T-cell (primary cell): ENCODE measurements at regions not wholly inside any gene's neighbourhood (a gene's known extent, or its start where the extent isn't known, plus 50 kb on each side); places are given as distances from the start of the nearest gene placed in this dataset.

Experiments
- ATAC-seq, 4 experiments: fragments of 200-7000 bp in 3 of 4; fragments of 150-1000 bp in 1 of 4; cut with Tn5 transposase; replicated peaks in 1 of 4; 1 replicate in 3 of 4; 2 replicates in 1 of 4; pipeline ENCODE4 v1.10.0; 2021; ENCODE audit warnings: moderate library complexity in 3 of 4, mild to moderate bottlenecking in 2 of 4, moderate number of reproducible peaks in 1 of 4
- CTCF ChIA-PET, 2 donors: fragments of 300-600 bp; sonication (Branson Sonifier 250); formaldehyde crosslinking; loops; one replicate each; lab custom pipeline; 2022; ENCODE audit warnings: antibody characterized with exemption in 2 of 2; lab: Charles Lee
- POLR2A ChIA-PET, 2 donors: fragments of 300-600 bp; sonication (Branson Sonifier 250); formaldehyde crosslinking; loops; one replicate each; lab custom pipeline; 2022; ENCODE audit warnings: antibody characterized with exemption in 2 of 2; lab: Charles Lee
- DNase-seq, 35 experiments: peaks; one replicate each; pipeline versions ENCODE4 v3.0.0 to v3.0.0-alpha.2; 2013 to 2023
- H3K27ac ChIP-seq: one replicate; pipeline ENCODE4 v1.5.1; 2013; ENCODE audit warnings: low read length
- H3K27me3 ChIP-seq, 2 experiments: replicated peaks in 1 of 2; 1 replicate in 1 of 2; 2 replicates in 1 of 2; pipeline versions ENCODE4 v1.6.1 to v1.7.0; 2013; ENCODE audit warnings: low read length in 1 of 2, mixed read lengths in 1 of 2; ENCODE audit not compliant: control insufficient read depth in 2 of 2, insufficient read depth in 2 of 2; ENCODE audit errors: extremely low read depth in 1 of 2
- H3K36me3 ChIP-seq, 2 donors: 1 replicate in 1 of 2; 2 replicates in 1 of 2; pipeline versions ENCODE4 v1.6.1 to v1.7.0; 2013; ENCODE audit warnings: low read length in 1 of 2; ENCODE audit not compliant: control insufficient read depth in 2 of 2, insufficient read depth in 1 of 2; ENCODE audit errors: extremely low read depth in 1 of 2
- H3K4me1 ChIP-seq, 2 experiments: 1 replicate in 1 of 2; 2 replicates in 1 of 2; pipeline versions ENCODE4 v1.6.1 to v1.7.0; 2013; ENCODE audit warnings: low read length in 2 of 2, mixed read lengths in 1 of 2; ENCODE audit not compliant: insufficient read depth in 2 of 2, control insufficient read depth in 1 of 2; ENCODE audit errors: extremely low read depth in 1 of 2
- H3K4me3 ChIP-seq, 2 donors: 1 replicate in 1 of 2; 2 replicates in 1 of 2; pipeline versions ENCODE4 v1.5.1 to v1.7.0; 2013; ENCODE audit warnings: mild to moderate bottlenecking in 2 of 2, low read length in 1 of 2, moderate library complexity in 1 of 2; ENCODE audit not compliant: control insufficient read depth in 1 of 2; ENCODE audit errors: extremely low read depth in 1 of 2
- H3K9me3 ChIP-seq: 2 replicates; pipeline ENCODE4 v1.7.0; 2013
- H3K27ac Mint-ChIP-seq, 2 donors: one replicate each; pipeline ENCODE4 v1.8.0; 2020 to 2021; ENCODE audit warnings: mild to moderate bottlenecking in 2 of 2, mixed read lengths in 2 of 2
- H3K27me3 Mint-ChIP-seq, 2 donors: one replicate each; pipeline ENCODE4 v1.8.0; 2021 to 2022; ENCODE audit warnings: mixed read lengths in 2 of 2
- H3K36me3 Mint-ChIP-seq: one replicate; pipeline ENCODE4 v1.8.0; 2021; ENCODE audit warnings: mixed read lengths
- H3K4me1 Mint-ChIP-seq, 3 donors: one replicate each; pipeline ENCODE4 v1.8.0; 2020 to 2022; ENCODE audit warnings: mixed read lengths in 3 of 3, mild to moderate bottlenecking in 1 of 3
- H3K4me3 Mint-ChIP-seq, 3 donors: one replicate each; pipeline ENCODE4 v1.8.0; 2020 to 2022; ENCODE audit warnings: mild to moderate bottlenecking in 3 of 3, mixed read lengths in 3 of 3, moderate library complexity in 3 of 3
- H3K9me3 Mint-ChIP-seq, 3 donors: one replicate each; pipeline ENCODE4 v1.8.0; 2020 to 2022; ENCODE audit warnings: mixed read lengths in 3 of 3
- WGBS: methylation state at CpG from one replicate; pipeline ENCODE4 v1.1.5; 2013; ENCODE audit warnings: missing lambda C conversion rate; ENCODE audit not compliant: insufficient coverage; 5-methylcytosine and 5-hydroxymethylcytosine counted together

GRCh38 chr20:11119573-11119972 lies 445.8 kb upstream of the JAG1 start:
- no peaks in the 10 kb centered on the region for H3K36me3 Mint-ChIP-seq
- H3K4me3 Mint-ChIP-seq: no peak overlapping the region
- ATAC-seq: no peak
- H3K4me3 ChIP-seq: no peak overlapping the region
- H3K4me1 ChIP-seq: no peaks in the 10 kb centered on the region
- peaks cover 0 to 13% (median 6%) of the 10 kb centered on the region in 3 donors for H3K9me3 Mint-ChIP-seq
- no peaks in the 10 kb centered on the region for H3K9me3 ChIP-seq
- H3K36me3 ChIP-seq: no peaks in the 10 kb centered on the region
- DNase-seq: no peak
- H3K27me3 ChIP-seq: no peaks in the 10 kb centered on the region
- peaks cover 0 to 5% of the 10 kb centered on the region in 2 donors for H3K27me3 Mint-ChIP-seq
- CTCF ChIA-PET: no interaction called here
- no peak overlapping the region for H3K27ac Mint-ChIP-seq
- H3K4me1 Mint-ChIP-seq: no peaks in the 10 kb centered on the region
- WGBS: 60% methylated on average over 1 of the region's 3 CpGs
- H3K27ac ChIP-seq: no peak overlapping the region
- POLR2A ChIA-PET: no interaction called here

GRCh38 chr20:11120431-11120830 lies 446.6 kb upstream of the JAG1 start:
- ChIA-PET CTCF (no interaction called here), POLR2A (no interaction called here)
- Histone ChIP-seq H3K9me3 (no peaks in the 10 kb centered on the region), H3K4me3 (no peak overlapping the region), H3K4me1 (no peaks in the 10 kb centered on the region), H3K27ac (no peak overlapping the region), H3K36me3 (no peaks in the 10 kb centered on the region), H3K27me3 (no peaks in the 10 kb centered on the region)
- no peak for DNase-seq
- Mint-ChIP-seq H3K4me1 (no peaks in the 10 kb centered on the region), H3K36me3 (no peaks in the 10 kb centered on the region), H3K27ac (no peak overlapping the region), H3K27me3 (peaks cover 0 to 5% of the 10 kb centered on the region in 2 donors), H3K4me3 (no peak overlapping the region), H3K9me3 (peaks cover 0 to 10% (median 8%) of the 10 kb centered on the region in 3 donors)
- ATAC-seq: no peak
- WGBS: 73% methylated on average over 2 of the region's 4 CpGs

- Mint-ChIP-seq H3K4me3 (no peak overlapping the region), H3K36me3 (no peaks in the 10 kb centered on the region), H3K27me3 (peaks cover 0 to 5% of the 10 kb centered on the region in 2 donors), H3K27ac (no peak overlapping the region), H3K9me3 (peaks cover 0 to 11% (median 8%) of the 10 kb centered on the region in 3 donors), H3K4me1 (no peaks in the 10 kb centered on the region)
- no peaks in the 10 kb centered on the region for H3K9me3 ChIP-seq
- CTCF ChIA-PET: no interaction called here
- H3K4me3 ChIP-seq: no peak overlapping the region
- POLR2A ChIA-PET: no interaction called here
- H3K4me1 ChIP-seq: no peaks in the 10 kb centered on the region
- H3K27me3 ChIP-seq: no peaks in the 10 kb centered on the region
- 0% methylated on average over 1 of the region's 2 CpGs for WGBS
- H3K36me3 ChIP-seq: no peaks in the 10 kb centered on the region
- ATAC-seq (no peak), DNase-seq (no peak)
- H3K27ac ChIP-seq: no peak overlapping the region
Observed at GRCh38 chr20:11124849-11125505, 451.2 kb upstream of the JAG1 start.

GRCh38 chr20:11128220-11128718 lies 454.5 kb upstream of the JAG1 start:
- H3K36me3 ChIP-seq: no peaks in the 10 kb centered on the region
- H3K4me1 ChIP-seq: no peaks in the 10 kb centered on the region
- POLR2A ChIA-PET: no interaction called here
- Mint-ChIP-seq H3K27me3 (peaks cover 0 to 5% of the 10 kb centered on the region in 2 donors), H3K4me3 (no peak overlapping the region), H3K4me1 (no peaks in the 10 kb centered on the region), H3K27ac (no peak overlapping the region), H3K36me3 (no peaks in the 10 kb centered on the region), H3K9me3 (peaks cover 7 to 14% (median 13%) of the 10 kb centered on the region in 3 donors)
- ATAC-seq (no peak), DNase-seq (no peak)
- no peaks in the 10 kb centered on the region for H3K27me3 ChIP-seq
- no peak overlapping the region for H3K4me3 ChIP-seq
- no peak overlapping the region for H3K27ac ChIP-seq
- 55% methylated on average over 1 of the region's 3 CpGs for WGBS
- CTCF ChIA-PET: no interaction called here
- H3K9me3 ChIP-seq: no peaks in the 10 kb centered on the region

GRCh38 chr20:11128721-11129120 lies 454.9 kb upstream of the JAG1 start:
- Mint-ChIP-seq H3K4me1 (no peaks in the 10 kb centered on the region), H3K36me3 (no peaks in the 10 kb centered on the region), H3K27ac (no peak overlapping the region), H3K27me3 (peaks cover 0 to 5% of the 10 kb centered on the region in 2 donors), H3K4me3 (no peak overlapping the region), H3K9me3 (peaks cover 10 to 13% (median 10%) of the 10 kb centered on the region in 3 donors)
- ChIA-PET POLR2A (no interaction called here), CTCF (no interaction called here)
- DNase-seq (no peak), ATAC-seq (no peak)
- no peak overlapping the region for H3K27ac ChIP-seq
- no peaks in the 10 kb centered on the region for H3K9me3 ChIP-seq
- no peaks in the 10 kb centered on the region for H3K27me3 ChIP-seq
- no peaks in the 10 kb centered on the region for H3K4me1 ChIP-seq
- no CpG with 5 or more reads among the region's 1 CpG for WGBS
- no peaks in the 10 kb centered on the region for H3K36me3 ChIP-seq
- no peak overlapping the region for H3K4me3 ChIP-seq

GRCh38 chr20:11130554-11131166 lies 456.9 kb upstream of the JAG1 start:
- Histone ChIP-seq H3K27ac (no peak overlapping the region), H3K9me3 (no peaks in the 10 kb centered on the region), H3K4me1 (no peaks in the 10 kb centered on the region), H3K4me3 (no peak overlapping the region), H3K27me3 (no peaks in the 10 kb centered on the region), H3K36me3 (no peaks in the 10 kb centered on the region)
- CTCF ChIA-PET: no interaction called here
- no peak for ATAC-seq
- peaks cover 4 to 11% (median 6%) of the 10 kb centered on the region in 3 donors for H3K9me3 Mint-ChIP-seq
- no peaks in the 10 kb centered on the region for H3K27me3 Mint-ChIP-seq
- H3K27ac Mint-ChIP-seq: no peak overlapping the region
- no peaks in the 10 kb centered on the region for H3K36me3 Mint-ChIP-seq
- no peaks in the 10 kb centered on the region for H3K4me1 Mint-ChIP-seq
- DNase-seq: no peak
- POLR2A ChIA-PET: no interaction called here
- no peak overlapping the region for H3K4me3 Mint-ChIP-seq
- WGBS: no CpG with 5 or more reads among the region's 1 CpG
